ENCODE measurements at regions not wholly inside any gene's neighbourhood (a gene's known extent, or its start where the extent isn't known, plus 50 kb on each side); places are given as distances from the start of the nearest gene placed in this dataset.

DNA sequence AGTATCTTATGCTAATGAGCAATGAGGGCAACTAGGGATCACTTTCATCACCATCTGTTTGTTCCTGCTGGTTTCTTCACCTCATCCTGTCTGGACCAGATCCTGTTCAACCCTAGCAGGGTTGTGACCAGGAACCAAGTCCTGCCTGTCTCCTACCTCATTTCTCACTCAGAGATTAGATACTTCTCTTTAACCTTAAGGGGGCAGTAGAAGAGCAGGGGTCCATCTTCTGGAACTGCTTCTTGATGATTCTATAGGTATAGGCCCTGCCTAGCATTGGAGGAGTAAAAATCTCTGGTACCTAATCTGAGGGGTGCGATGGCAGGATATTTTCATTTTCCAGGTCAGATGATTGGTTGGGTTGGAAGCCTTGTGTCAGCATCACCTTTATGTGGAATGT is 335.1 kb downstream of the TGIF2LY start:
- peak; percentile 47 for DNase-seq (ENCODE audit: low spot score)

Measured in A172 (cell line).